ENCODE measurements at regions not wholly inside any gene's neighbourhood (a gene's known extent, or its start where the extent isn't known, plus 50 kb on each side); places are given as distances from the start of the nearest gene placed in this dataset.

DNA sequence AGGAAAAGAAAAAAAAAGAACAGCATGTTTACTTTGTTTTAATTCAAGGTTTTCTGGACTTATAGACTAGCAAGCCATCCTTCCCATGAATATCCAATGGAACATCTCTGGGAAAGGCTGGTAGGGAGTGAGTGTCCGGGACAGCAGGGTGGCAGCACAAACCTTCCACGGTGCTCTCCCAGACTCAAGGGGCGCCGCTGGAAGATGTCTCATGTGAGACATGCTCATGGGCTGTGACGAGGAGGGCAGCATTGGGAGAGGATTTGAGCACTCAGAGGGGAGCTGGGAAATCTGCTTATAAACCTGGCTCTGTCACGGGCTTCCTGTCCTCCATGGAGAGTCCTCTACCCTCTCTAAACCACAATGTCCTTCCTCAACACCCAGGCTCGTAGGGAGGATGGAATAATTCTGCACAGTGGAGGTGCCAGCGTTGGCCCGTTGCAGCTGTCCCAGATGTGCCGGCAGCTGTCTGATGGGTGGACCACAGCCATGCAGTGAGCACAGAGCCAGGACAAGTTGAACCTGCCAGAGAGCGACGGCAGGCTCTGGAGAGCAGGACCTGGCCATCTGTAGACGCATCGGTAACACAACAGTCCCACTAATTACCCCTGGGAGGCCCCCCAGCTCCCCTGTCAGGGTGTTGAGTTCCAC, 100.1 kb upstream of the IGSF21 start:
- no peak for TF ChIP-seq CTCF (IDR thresholded peaks at IDR 0.05)
- Histone ChIP-seq H3K36me3 (replicated peaks in 1 of 2; ENCODE audit: control insufficient read depth in 1 of 2, insufficient read depth in 2 of 2, low read length in 2 of 2) (no peaks in the 10 kb centered on the region), H3K4me1 (ENCODE audit: control insufficient read depth in 1 of 2, insufficient read depth in 2 of 2, low read length in 2 of 2) (no peaks in the 10 kb centered on the region), H2AFZ (ENCODE audit: insufficient read depth, low read depth, low read length, poor library complexity, severe bottlenecking) (no peak overlapping the region), H4K20me1 (ENCODE audit: insufficient read depth, low read length) (no peaks in the 10 kb centered on the region), H3K9ac (ENCODE audit: insufficient read depth, low read length, poor library complexity, severe bottlenecking) (no peak overlapping the region), H3K4me3 (replicated peaks in 1 of 3; ENCODE audit: low read depth in 2 of 3, low read length in 3 of 3) (no peak overlapping the region), H3K9me3 (replicated peaks in 1 of 2; ENCODE audit: control insufficient read depth in 1 of 2, insufficient read depth in 1 of 2, low read length in 2 of 2) (no peaks in the 10 kb centered on the region), H3K79me2 (ENCODE audit: insufficient read depth, low read length) (no peaks in the 10 kb centered on the region), H3K4me2 (replicated peaks; ENCODE audit: extremely low read depth, low read length, poor library complexity, severe bottlenecking) (no peak overlapping the region), H3K27ac (ENCODE audit: low read depth in 1 of 2, low read length in 2 of 2) (no peak overlapping the region), H3K27me3 (ENCODE audit: control insufficient read depth in 2 of 2, insufficient read depth in 2 of 2, low read length in 2 of 2) (peaks cover 0 to 3% of the 10 kb centered on the region in 2 donors)
- intact Hi-C loops (cut with micrococcal nuclease), result no loop called here
- no peaks in the 10 kb centered on the region for H3K4me1 Mint-ChIP-seq
- no peak overlapping the region for H3K27ac Mint-ChIP-seq
- WGBS (ENCODE audit: insufficient coverage), result 81% methylated on average over 8 of the region's 14 CpGs
- H3K36me3 Mint-ChIP-seq, result no peaks in the 10 kb centered on the region
- DNase-seq, result no peak
- H3K4me3 Mint-ChIP-seq, result peak overlapping the region in 1 of 2 donors; percentile 32
- peaks cover 0 to 4% (median 0%) of the 10 kb centered on the region in 7 donors for H3K9me3 Mint-ChIP-seq
- peaks cover 8 to 17% (median 10%) of the 10 kb centered on the region in 3 donors for H3K27me3 Mint-ChIP-seq (ENCODE audit: low read depth in 3 of 3)

GRCh38 chr1:18008081-18008480, 99.5 kb upstream of the IGSF21 start:
- peaks cover 0 to 4% (median 0%) of the 10 kb centered on the region in 7 donors for H3K9me3 Mint-ChIP-seq
- no peak for TF ChIP-seq CTCF (IDR thresholded peaks at IDR 0.05)
- Histone ChIP-seq H3K27ac (ENCODE audit: low read depth in 1 of 2, low read length in 2 of 2) (no peak overlapping the region), H2AFZ (ENCODE audit: insufficient read depth, low read depth, low read length, poor library complexity, severe bottlenecking) (no peak overlapping the region), H3K9me3 (replicated peaks in 1 of 2; ENCODE audit: control insufficient read depth in 1 of 2, insufficient read depth in 1 of 2, low read length in 2 of 2) (no peaks in the 10 kb centered on the region), H3K36me3 (replicated peaks in 1 of 2; ENCODE audit: control insufficient read depth in 1 of 2, insufficient read depth in 2 of 2, low read length in 2 of 2) (no peaks in the 10 kb centered on the region), H3K9ac (ENCODE audit: insufficient read depth, low read length, poor library complexity, severe bottlenecking) (no peak overlapping the region), H4K20me1 (ENCODE audit: insufficient read depth, low read length) (no peaks in the 10 kb centered on the region), H3K4me1 (ENCODE audit: control insufficient read depth in 1 of 2, insufficient read depth in 2 of 2, low read length in 2 of 2) (no peaks in the 10 kb centered on the region), H3K27me3 (ENCODE audit: control insufficient read depth in 2 of 2, insufficient read depth in 2 of 2, low read length in 2 of 2) (peaks cover 0 to 3% of the 10 kb centered on the region in 2 donors), H3K79me2 (ENCODE audit: insufficient read depth, low read length) (no peaks in the 10 kb centered on the region), H3K4me2 (replicated peaks; ENCODE audit: extremely low read depth, low read length, poor library complexity, severe bottlenecking) (no peak overlapping the region), H3K4me3 (replicated peaks in 1 of 3; ENCODE audit: low read depth in 2 of 3, low read length in 3 of 3) (no peak overlapping the region)
- 71% methylated on average over 1 of the region's 1 CpG for WGBS (ENCODE audit: insufficient coverage)
- peaks cover 7 to 17% (median 10%) of the 10 kb centered on the region in 3 donors for H3K27me3 Mint-ChIP-seq (ENCODE audit: low read depth in 3 of 3)
- H3K36me3 Mint-ChIP-seq, result no peaks in the 10 kb centered on the region
- no peak for DNase-seq
- no peak overlapping the region for H3K27ac Mint-ChIP-seq
- H3K4me1 Mint-ChIP-seq, result no peaks in the 10 kb centered on the region
- intact Hi-C loops (cut with micrococcal nuclease), result no loop called here
- H3K4me3 Mint-ChIP-seq, result peak overlapping the region in 1 of 2 donors; percentile 32

All from CD14-positive monocyte (primary cell).